Activated CD8-positive, alpha-beta memory T cell treated with anti-CD3 and anti-CD28 coated beads, Interleukin-2, amount 10 ng/mL, durations not matched to agents 7 days and 5 days (primary cell): ENCODE measurements at regions not wholly inside any gene's neighbourhood (a gene's known extent, or its start where the extent isn't known, plus 50 kb on each side); places are given as distances from the start of the nearest gene placed in this dataset.

Source experiments
- ATAC-seq: fragments of 150-1000 bp; cut with Tn5 transposase; one replicate; pipeline ENCODE4 v1.10.0; 2021; ENCODE audit warnings: moderate library complexity
- CTCF ChIA-PET: fragments of 350-600 bp; sonication (Branson Sonifier 250); formaldehyde crosslinking; loops from one replicate; lab custom pipeline; 2021; ENCODE audit warnings: antibody characterized with exemption; lab: Charles Lee
- DNase-seq: peaks from one replicate; pipeline ENCODE4 v3.0.0-alpha.2; 2020
- H3K27ac Mint-ChIP-seq: one replicate; pipeline ENCODE4 v1.8.0; 2021; ENCODE audit warnings: mild to moderate bottlenecking, mixed read lengths
- H3K27me3 Mint-ChIP-seq: one replicate; pipeline ENCODE4 v1.8.0; 2021; ENCODE audit warnings: mixed read lengths
- H3K36me3 Mint-ChIP-seq: one replicate; pipeline ENCODE4 v1.8.0; 2021; ENCODE audit warnings: mild to moderate bottlenecking, mixed read lengths
- H3K4me1 Mint-ChIP-seq: one replicate; pipeline ENCODE4 v1.8.0; 2021; ENCODE audit warnings: mixed read lengths
- H3K4me3 Mint-ChIP-seq: one replicate; pipeline ENCODE4 v1.8.0; 2021; ENCODE audit warnings: mild to moderate bottlenecking, moderate library complexity, mixed read lengths
- H3K9me3 Mint-ChIP-seq: one replicate; pipeline ENCODE4 v1.8.0; 2022; ENCODE audit warnings: low read depth, mixed read lengths

- Mint-ChIP-seq H3K4me1 (peaks cover 4% of the 10 kb centered on the region), H3K27me3 (peaks cover 3% of the 10 kb centered on the region), H3K27ac (no peak overlapping the region), H3K9me3 (peaks cover 10% of the 10 kb centered on the region), H3K36me3 (peaks cover 3% of the 10 kb centered on the region), H3K4me3 (no peak overlapping the region)
- CTCF ChIA-PET, result no interaction called here
- no peak for ATAC-seq
- DNase-seq, result no peak
Measured at GRCh38 chr6:170182781-170183120, 108.1 kb downstream of the DLL1 start.

DNA sequence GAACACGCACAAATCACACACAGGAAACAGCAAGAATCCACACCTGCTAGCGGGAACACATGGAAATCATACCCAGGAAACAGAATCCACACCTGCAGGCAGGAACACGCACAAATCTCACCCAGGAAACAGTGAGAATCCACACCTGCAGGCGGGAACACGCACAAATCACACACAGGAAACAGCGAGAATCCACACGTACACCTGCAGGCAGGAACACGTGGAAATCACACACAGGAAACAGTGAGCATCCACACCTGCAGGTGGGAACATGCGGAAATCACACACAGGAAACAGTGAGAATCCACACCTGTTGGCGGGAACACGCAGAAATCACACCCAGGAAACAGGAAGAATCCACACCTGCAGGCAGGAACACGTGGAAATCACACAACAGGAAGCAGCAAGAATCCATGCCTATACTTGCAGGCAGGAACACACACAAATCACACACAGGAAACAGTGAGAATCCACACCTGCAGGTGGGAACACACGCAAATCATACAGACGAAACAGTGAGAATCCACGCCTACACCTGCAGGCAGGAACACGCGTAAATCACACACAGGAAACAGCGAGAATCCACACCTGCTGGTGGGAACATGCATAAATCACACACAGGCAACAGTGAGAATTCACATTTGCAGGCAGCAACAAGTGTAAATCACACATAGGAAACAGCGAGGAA is 108.6 kb downstream of the DLL1 start:
- H3K4me1 Mint-ChIP-seq, result peaks cover 4% of the 10 kb centered on the region
- H3K27me3 Mint-ChIP-seq, result peaks cover 3% of the 10 kb centered on the region
- peaks cover 10% of the 10 kb centered on the region for H3K9me3 Mint-ChIP-seq
- no peak overlapping the region for H3K27ac Mint-ChIP-seq
- ATAC-seq, result no peak
- no peak overlapping the region for H3K4me3 Mint-ChIP-seq
- no peak for DNase-seq
- H3K36me3 Mint-ChIP-seq, result peaks cover 3% of the 10 kb centered on the region
- CTCF ChIA-PET, result no interaction called here

DNA sequence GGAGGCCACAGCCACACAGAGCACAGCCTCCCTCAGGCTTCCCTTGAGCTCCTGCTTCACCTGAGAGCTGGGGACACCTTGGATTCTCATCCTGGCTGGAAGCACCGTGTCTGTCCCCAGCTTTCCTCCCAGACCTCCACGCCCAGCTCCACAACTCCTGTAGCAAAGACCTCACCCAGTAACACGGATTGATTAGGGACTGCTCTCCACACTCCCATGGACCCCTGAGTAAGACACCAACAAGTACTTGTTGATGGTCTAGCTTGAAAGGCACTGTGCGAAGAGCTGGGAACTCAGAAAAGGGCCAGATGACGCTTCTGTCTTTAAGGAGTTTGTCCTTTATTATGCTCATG is 109.6 kb downstream of the DLL1 start:
- peaks cover 3% of the 10 kb centered on the region for H3K36me3 Mint-ChIP-seq
- CTCF ChIA-PET, result no interaction called here
- peaks cover 4% of the 10 kb centered on the region for H3K4me1 Mint-ChIP-seq
- H3K4me3 Mint-ChIP-seq, result no peak overlapping the region
- peaks cover 10% of the 10 kb centered on the region for H3K9me3 Mint-ChIP-seq
- DNase-seq (no peak), ATAC-seq (no peak)
- no peak overlapping the region for H3K27ac Mint-ChIP-seq
- H3K27me3 Mint-ChIP-seq, result peaks cover 3% of the 10 kb centered on the region

- H3K4me3 Mint-ChIP-seq, result no peak overlapping the region
- CTCF ChIA-PET, result no interaction called here
- H3K9me3 Mint-ChIP-seq, result peaks cover 10% of the 10 kb centered on the region
- peaks cover 3% of the 10 kb centered on the region for H3K36me3 Mint-ChIP-seq
- H3K4me1 Mint-ChIP-seq, result peaks cover 4% of the 10 kb centered on the region
- no peak overlapping the region for H3K27ac Mint-ChIP-seq
- no peak for DNase-seq
- no peak for ATAC-seq
- H3K27me3 Mint-ChIP-seq, result peaks cover 3% of the 10 kb centered on the region
Measured at GRCh38 chr6:170180671-170181337, 110.1 kb downstream of the DLL1 start.

GRCh38 chr6:170179616-170180324 is 111.1 kb downstream of the DLL1 start:
- Mint-ChIP-seq H3K9me3 (peaks cover 10% of the 10 kb centered on the region), H3K36me3 (peaks cover 3% of the 10 kb centered on the region), H3K4me3 (no peak overlapping the region), H3K27ac (no peak overlapping the region), H3K27me3 (peaks cover 3% of the 10 kb centered on the region), H3K4me1 (peaks cover 4% of the 10 kb centered on the region)
- ATAC-seq (no peak), DNase-seq (no peak)
- CTCF ChIA-PET, result no interaction called here

DNA sequence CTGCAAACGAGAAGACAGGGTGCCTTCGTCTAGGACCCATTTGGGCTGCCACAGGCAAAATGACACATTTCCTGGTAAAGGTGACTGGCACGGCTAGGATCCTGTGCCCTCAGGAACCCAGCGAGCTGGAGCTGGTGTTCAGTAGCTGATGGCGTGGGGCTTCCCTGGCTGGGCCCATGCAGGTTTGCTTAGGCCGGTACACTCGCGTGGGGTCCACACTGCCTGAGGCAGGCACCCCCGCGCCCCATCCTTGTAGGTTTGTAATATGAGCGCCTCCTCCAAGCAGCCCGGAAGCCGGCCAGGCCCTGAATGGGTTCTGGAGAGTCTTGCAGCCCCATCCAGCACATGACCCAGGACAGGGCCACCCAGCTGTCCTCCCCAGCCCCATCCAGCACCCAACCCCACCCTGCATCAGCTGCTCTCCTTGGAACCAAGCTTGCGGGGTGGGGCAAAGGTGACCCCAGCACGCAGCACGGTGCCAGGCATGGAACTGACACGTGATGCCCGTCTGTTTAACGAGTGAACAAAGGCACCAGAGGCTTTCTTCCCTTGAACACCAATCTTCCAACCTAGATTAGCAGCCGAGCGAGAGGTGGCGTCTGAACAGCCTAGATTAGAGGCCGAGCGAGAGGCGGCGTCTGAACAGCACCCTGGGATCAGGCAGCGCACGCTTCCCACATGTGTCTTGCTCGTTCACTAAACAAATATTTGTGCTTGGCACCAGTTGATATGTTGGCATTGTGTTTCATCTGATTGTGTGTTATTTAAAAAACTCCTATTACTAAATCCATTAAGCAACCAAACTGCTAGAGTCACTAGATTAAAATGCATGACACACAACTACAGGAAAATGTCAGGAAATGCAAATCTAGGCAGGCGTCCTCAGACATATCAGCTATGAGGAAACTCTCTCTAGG is 112.1 kb downstream of the DLL1 start:
- Mint-ChIP-seq H3K9me3 (peaks cover 10% of the 10 kb centered on the region), H3K27ac (no peak overlapping the region), H3K4me3 (no peak overlapping the region), H3K27me3 (peaks cover 3% of the 10 kb centered on the region), H3K36me3 (peaks cover 3% of the 10 kb centered on the region), H3K4me1 (no peaks in the 10 kb centered on the region)
- DNase-seq (peak; percentile 37), ATAC-seq (no peak)
- CTCF ChIA-PET, result no interaction called here

GRCh38 chr6:170177772-170178560 is 112.9 kb downstream of the DLL1 start:
- DNase-seq, result peak; percentile 40

GRCh38 chr6:170176898-170177771 is 113.7 kb downstream of the DLL1 start:
- Mint-ChIP-seq H3K27me3 (peaks cover 3% of the 10 kb centered on the region), H3K4me1 (no peaks in the 10 kb centered on the region), H3K4me3 (no peak overlapping the region), H3K9me3 (peaks cover under 1% of the 10 kb centered on the region), H3K36me3 (no peaks in the 10 kb centered on the region), H3K27ac (peak overlapping the region; percentile 74)
- DNase-seq, result peak; percentile 38
- ATAC-seq, result peak; percentile 80
- CTCF ChIA-PET, result no interaction called here

More at GRCh38 chr6:170177772-170178560, 112.9 kb downstream of the DLL1 start:
- no peaks in the 10 kb centered on the region for H3K4me1 Mint-ChIP-seq
- ATAC-seq, result peak; percentile 45
- peaks cover 3% of the 10 kb centered on the region for H3K27me3 Mint-ChIP-seq
- no peaks in the 10 kb centered on the region for H3K36me3 Mint-ChIP-seq
- peaks cover 5% of the 10 kb centered on the region for H3K9me3 Mint-ChIP-seq
- CTCF ChIA-PET, result no interaction called here
- H3K4me3 Mint-ChIP-seq, result no peak overlapping the region
- H3K27ac Mint-ChIP-seq, result no peak overlapping the region

DNA sequence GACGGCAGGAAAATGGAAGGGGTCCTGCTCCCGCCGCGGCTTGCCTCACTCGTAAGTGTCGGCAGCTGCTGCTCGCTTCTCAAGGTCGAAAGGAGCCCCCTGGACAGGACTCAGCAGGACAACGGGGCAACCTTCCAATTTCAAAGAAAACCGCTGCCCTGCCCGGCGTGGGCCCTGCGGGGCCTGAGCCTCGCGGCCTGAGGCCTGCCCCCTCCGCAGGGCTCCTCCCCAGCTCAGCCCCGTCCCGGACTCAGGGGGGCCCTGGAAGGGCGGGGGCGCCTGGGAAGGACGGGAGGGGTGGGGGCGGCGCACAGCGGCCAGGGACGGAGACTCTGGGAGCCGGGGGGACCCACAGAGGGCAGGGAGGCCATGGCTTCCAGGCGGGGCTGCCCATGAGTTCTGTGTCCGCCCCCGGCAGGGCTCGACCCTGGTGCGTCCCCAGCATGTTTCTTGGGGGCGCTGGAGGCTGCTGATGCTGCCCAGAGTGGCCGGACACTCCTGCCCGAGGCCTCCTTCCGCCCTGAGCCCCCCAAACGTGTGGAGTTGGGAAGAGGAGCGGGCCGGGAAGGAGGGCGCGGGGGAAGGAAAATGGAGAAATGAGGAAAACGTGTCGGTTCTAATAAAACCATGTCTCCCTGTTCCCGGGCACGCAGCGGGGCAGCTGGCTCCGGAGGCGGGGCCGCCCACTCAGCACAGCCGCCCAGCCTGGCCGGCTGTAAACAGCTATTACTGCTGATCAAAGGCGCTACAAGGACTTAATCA is 114.6 kb downstream of the DLL1 start:
- no peak overlapping the region for H3K4me3 Mint-ChIP-seq
- no peaks in the 10 kb centered on the region for H3K36me3 Mint-ChIP-seq
- H3K4me1 Mint-ChIP-seq, result no peaks in the 10 kb centered on the region
- H3K27me3 Mint-ChIP-seq, result no peaks in the 10 kb centered on the region
- no peak overlapping the region for H3K27ac Mint-ChIP-seq
- no peak for ATAC-seq
- no peak for DNase-seq
- CTCF ChIA-PET, result no interaction called here
- peaks cover 3% of the 10 kb centered on the region for H3K9me3 Mint-ChIP-seq

DNA sequence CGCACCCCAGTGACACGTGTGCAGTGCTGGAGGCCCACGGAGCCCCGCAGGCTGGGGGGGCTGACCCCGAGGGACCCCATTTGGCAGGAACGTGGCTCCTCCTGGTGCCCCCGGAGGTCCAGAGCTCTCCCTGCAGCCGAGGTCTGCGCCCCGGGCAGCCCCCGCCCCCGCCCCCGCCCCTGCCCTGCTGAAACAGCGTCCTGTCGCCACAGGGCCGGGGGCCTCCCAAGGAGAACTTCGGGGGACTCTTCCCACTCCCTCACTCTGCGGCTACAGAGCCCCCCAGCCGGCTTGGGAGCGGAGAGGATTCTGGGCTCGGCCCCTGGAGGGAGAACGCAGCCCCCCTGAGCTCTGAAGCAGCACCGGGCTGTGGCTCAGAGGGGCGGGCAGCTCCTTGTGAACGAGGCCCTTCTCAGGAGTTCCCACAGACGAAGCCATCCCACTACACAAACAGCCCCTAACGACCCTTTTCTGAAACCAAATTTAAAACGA is 115.2 kb downstream of the DLL1 start:
- CTCF ChIA-PET, result no interaction called here
- Mint-ChIP-seq H3K27me3 (no peaks in the 10 kb centered on the region), H3K4me3 (no peak overlapping the region), H3K27ac (no peak overlapping the region), H3K4me1 (no peaks in the 10 kb centered on the region), H3K9me3 (peaks cover 3% of the 10 kb centered on the region), H3K36me3 (no peaks in the 10 kb centered on the region)
- ATAC-seq (no peak), DNase-seq (peak; percentile 29)

DNA sequence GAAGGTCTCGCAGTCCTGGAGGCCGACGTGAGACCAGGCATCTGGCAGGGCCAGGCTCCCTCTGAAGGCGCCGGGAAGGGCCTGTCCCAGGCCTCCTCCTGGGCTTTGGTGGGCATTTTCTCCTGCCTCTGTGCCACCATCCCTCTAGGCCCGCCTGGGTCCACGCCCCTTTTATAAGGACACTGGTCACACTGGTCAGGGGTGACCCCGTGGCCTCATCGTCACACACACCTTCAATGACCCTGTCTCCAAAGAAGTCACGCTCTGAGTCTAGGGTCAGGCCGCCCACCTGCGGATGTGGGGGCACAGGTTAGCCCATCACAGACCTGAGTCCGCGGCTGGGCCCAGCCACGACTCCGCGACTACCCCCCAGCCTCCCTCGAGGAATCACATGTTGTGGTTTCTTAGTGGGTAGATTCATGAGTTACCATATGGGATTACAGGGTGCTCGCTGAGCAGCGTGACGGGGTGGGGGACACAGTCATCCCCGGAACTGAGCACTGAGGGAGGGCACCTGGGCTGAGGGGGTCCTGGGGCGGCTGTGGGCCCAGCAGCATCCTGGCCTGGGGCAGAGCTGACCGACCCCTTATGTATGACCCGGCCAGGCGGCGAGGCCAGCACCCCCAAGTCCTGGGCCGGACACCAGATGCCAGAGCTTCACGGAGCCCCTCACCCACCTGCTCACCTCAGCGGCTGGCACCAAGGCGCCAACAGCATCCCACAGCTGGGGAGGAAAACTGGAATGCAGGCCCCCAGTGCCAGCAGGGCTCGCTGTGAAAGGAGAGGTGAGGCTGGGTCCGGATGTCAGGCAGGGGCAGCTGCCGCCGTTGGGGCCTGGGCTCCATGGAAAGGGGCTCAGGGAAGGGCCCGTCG is 115.9 kb downstream of the DLL1 start:
- Mint-ChIP-seq H3K36me3 (no peaks in the 10 kb centered on the region), H3K27ac (no peak overlapping the region), H3K4me1 (no peaks in the 10 kb centered on the region), H3K27me3 (no peaks in the 10 kb centered on the region), H3K4me3 (no peak overlapping the region), H3K9me3 (peaks cover 3% of the 10 kb centered on the region)
- ATAC-seq (no peak), DNase-seq (peak; percentile 33)
- CTCF ChIA-PET, result no interaction called here
